ENCODE measurements at regions not wholly inside any gene's neighbourhood (a gene's known extent, or its start where the extent isn't known, plus 50 kb on each side); places are given as distances from the start of the nearest gene placed in this dataset.

- DNase-seq (ENCODE audit: low read depth in 4 of 4, low spot score in 1 of 4): no peak
Measured at GRCh38 chr9:80177949-80178480, 606.2 kb downstream of the TLE4 start.

- DNase-seq (ENCODE audit: low read depth in 4 of 4, low spot score in 1 of 4): peak in 1 of 4 experiments; percentile 6
Measured at GRCh38 chr9:80175286-80176150, 603.8 kb downstream of the TLE4 start.

GRCh38 chr9:80163889-80164288 is 592.1 kb downstream of the TLE4 start:
- DNase-seq (ENCODE audit: low read depth in 4 of 4, low spot score in 1 of 4): no peak

GRCh38 chr9:80158554-80159170 is 586.9 kb downstream of the TLE4 start:
- no peak for DNase-seq (ENCODE audit: low read depth in 4 of 4, low spot score in 1 of 4)

GRCh38 chr9:80158131-80158530 is 586.4 kb downstream of the TLE4 start:
- no peak for DNase-seq (ENCODE audit: low read depth in 4 of 4, low spot score in 1 of 4)

- no peak for DNase-seq (ENCODE audit: low read depth in 4 of 4, low spot score in 1 of 4)
Measured at GRCh38 chr9:80157561-80157983, 585.8 kb downstream of the TLE4 start.

GRCh38 chr9:80156756-80157472 is 585.1 kb downstream of the TLE4 start:
- no peak for DNase-seq (ENCODE audit: low read depth in 4 of 4, low spot score in 1 of 4)

GRCh38 chr9:80156262-80156661 is 584.5 kb downstream of the TLE4 start:
- DNase-seq (ENCODE audit: low read depth in 4 of 4, low spot score in 1 of 4): no peak

- DNase-seq (ENCODE audit: low read depth in 4 of 4, low spot score in 1 of 4): no peak
Measured at GRCh38 chr9:80147866-80148265, 576.1 kb downstream of the TLE4 start.

GRCh38 chr9:80146466-80146865 is 574.7 kb downstream of the TLE4 start:
- DNase-seq (ENCODE audit: low read depth in 4 of 4, low spot score in 1 of 4): no peak

- no peak for DNase-seq (ENCODE audit: low read depth in 4 of 4, low spot score in 1 of 4)
Measured at GRCh38 chr9:80144856-80145255, 573.1 kb downstream of the TLE4 start.

- no peak for DNase-seq (ENCODE audit: low read depth in 4 of 4, low spot score in 1 of 4)
Measured at GRCh38 chr9:80144406-80144805, 572.6 kb downstream of the TLE4 start.

GRCh38 chr9:80143899-80144298 is 572.1 kb downstream of the TLE4 start:
- no peak for DNase-seq (ENCODE audit: low read depth in 4 of 4, low spot score in 1 of 4)

- DNase-seq (ENCODE audit: low read depth in 4 of 4, low spot score in 1 of 4): no peak
Measured at GRCh38 chr9:80134487-80134886, 562.7 kb downstream of the TLE4 start.

- DNase-seq (ENCODE audit: low read depth in 4 of 4, low spot score in 1 of 4): no peak
Measured at GRCh38 chr9:80131627-80132026, 559.9 kb downstream of the TLE4 start.

- DNase-seq (ENCODE audit: low read depth in 4 of 4, low spot score in 1 of 4): no peak
Measured at GRCh38 chr9:80127920-80128319, 556.2 kb downstream of the TLE4 start.

GRCh38 chr9:80125731-80126264 is 554.0 kb downstream of the TLE4 start:
- no peak for DNase-seq (ENCODE audit: low read depth in 4 of 4, low spot score in 1 of 4)

- no peak for DNase-seq (ENCODE audit: low read depth in 4 of 4, low spot score in 1 of 4)
Measured at GRCh38 chr9:80117031-80117430, 545.3 kb downstream of the TLE4 start.

GRCh38 chr9:80114241-80114640 is 542.5 kb downstream of the TLE4 start:
- DNase-seq (ENCODE audit: low read depth in 4 of 4, low spot score in 1 of 4): no peak

- no peak for DNase-seq (ENCODE audit: low read depth in 4 of 4, low spot score in 1 of 4)
Measured at GRCh38 chr9:80107931-80108660, 536.3 kb downstream of the TLE4 start.

GRCh38 chr9:80097476-80097875 is 525.7 kb downstream of the TLE4 start:
- no peak for DNase-seq (ENCODE audit: low read depth in 4 of 4, low spot score in 1 of 4)
